LNCaP clone FGC (cell line): ENCODE measurements at regions not wholly inside any gene's neighbourhood (a gene's known extent, or its start where the extent isn't known, plus 50 kb on each side); places are given as distances from the start of the nearest gene placed in this dataset.

Source experiments
- DNase-seq: peaks from one replicate; pipeline ENCODE4 v3.0.0-alpha.2; 2011; ENCODE audit warnings: low read depth
- H3K4me3 ChIP-seq: 2 replicates; pipeline ENCODE4 v1.5.1; 2011; ENCODE audit warnings: mild to moderate bottlenecking, low read depth, low read length, control low read depth
- TF ChIP-seq, protein P1 (sequence below): IDR thresholded peaks from 2 replicates; pipeline ENCODE4 v1.5.1; 2012; ENCODE audit warnings: mild to moderate bottlenecking; ENCODE audit not compliant: control insufficient read depth, insufficient read depth; ENCODE audit errors: extremely low read depth

GRCh38 chr2:228845162-228845925, 425.7 kb downstream of the PID1 start:
- TF ChIP-seq, protein P1, sequence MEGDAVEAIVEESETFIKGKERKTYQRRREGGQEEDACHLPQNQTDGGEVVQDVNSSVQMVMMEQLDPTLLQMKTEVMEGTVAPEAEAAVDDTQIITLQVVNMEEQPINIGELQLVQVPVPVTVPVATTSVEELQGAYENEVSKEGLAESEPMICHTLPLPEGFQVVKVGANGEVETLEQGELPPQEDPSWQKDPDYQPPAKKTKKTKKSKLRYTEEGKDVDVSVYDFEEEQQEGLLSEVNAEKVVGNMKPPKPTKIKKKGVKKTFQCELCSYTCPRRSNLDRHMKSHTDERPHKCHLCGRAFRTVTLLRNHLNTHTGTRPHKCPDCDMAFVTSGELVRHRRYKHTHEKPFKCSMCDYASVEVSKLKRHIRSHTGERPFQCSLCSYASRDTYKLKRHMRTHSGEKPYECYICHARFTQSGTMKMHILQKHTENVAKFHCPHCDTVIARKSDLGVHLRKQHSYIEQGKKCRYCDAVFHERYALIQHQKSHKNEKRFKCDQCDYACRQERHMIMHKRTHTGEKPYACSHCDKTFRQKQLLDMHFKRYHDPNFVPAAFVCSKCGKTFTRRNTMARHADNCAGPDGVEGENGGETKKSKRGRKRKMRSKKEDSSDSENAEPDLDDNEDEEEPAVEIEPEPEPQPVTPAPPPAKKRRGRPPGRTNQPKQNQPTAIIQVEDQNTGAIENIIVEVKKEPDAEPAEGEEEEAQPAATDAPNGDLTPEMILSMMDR, result no peak
- DNase-seq, result no peak
- H3K4me3 ChIP-seq, result no peak overlapping the region

DNA sequence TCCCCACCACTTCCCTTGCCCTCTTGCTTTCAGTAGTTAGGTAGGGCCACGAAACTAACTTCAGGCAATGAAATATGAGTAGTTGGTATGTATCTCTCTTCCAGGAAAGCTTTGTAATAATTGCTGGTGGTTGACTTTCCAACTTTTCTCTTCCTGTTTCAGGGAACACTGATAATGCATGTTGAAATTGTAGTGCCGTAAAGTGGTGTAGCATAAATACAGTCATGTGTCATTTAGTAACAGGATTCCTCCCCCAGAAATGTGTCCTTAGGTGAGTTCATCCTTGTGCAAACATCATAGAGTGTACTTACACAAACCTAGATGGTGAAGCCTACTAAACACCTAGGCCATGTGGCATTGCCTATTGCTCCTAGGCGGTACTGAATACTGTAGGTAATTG, 429.2 kb downstream of the PID1 start:
- no peak for DNase-seq
- no peak overlapping the region for H3K4me3 ChIP-seq
- TF ChIP-seq, protein P1, result no peak

- DNase-seq, result no peak
- TF ChIP-seq, protein P1, result no peak
- H3K4me3 ChIP-seq, result no peak overlapping the region
These were observed 429.6 kb downstream of the PID1 start for GRCh38 chr2:228841475-228841874.

DNA sequence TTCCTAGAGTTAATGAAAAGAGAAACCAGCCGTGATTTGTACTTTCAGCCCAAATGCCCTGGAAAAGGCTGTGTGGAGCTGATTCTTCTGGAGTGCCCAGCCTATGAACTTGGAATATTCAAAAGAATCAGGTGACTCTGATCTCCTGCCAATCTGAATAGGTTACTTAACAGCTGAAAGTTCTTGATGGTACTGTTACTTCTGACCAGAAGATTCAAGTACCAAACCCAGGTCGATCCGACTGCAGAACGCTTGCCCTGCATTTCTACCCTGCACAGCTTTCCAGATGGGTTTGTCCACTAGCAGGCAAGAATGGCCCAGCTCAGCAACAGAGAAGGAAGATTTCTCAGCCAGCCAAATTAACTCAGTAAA, 430.4 kb downstream of the PID1 start:
- TF ChIP-seq, protein P1, result no peak
- DNase-seq, result no peak
- no peak overlapping the region for H3K4me3 ChIP-seq

DNA sequence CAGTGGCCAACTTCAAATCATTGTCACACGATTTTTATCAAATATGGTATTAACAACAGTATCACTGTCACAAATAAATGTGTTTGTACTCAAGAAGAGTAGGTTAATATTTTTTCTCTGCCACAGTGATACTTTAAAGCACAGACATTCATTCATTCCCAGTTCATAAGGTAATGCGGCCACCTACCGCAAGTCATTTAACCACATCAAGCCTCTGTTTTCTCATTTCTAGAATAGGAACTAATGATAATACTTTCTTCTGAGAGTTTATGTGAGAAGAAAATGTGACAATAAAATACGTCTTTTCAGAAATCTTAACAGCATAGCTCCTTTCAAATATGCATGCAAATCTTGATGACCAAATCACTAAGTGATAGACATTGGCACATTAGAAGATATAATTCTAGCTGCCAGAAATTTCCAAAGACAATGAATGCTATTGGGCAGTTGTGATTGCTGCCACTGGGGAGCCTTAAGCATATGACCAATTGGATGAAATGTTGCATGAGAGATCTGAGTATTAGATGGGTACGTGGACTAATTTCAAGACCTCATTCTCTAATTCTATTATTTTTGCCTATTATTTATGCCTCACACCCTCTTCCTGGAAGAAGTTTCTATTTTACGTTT, 430.9 kb downstream of the PID1 start:
- no peak for DNase-seq
- no peak overlapping the region for H3K4me3 ChIP-seq
- TF ChIP-seq, protein P1, result no peak

GRCh38 chr2:228839421-228839876, 431.6 kb downstream of the PID1 start:
- DNase-seq, result no peak
- TF ChIP-seq, protein P1, result no peak
- no peak overlapping the region for H3K4me3 ChIP-seq
